AG10803 (cell line): ENCODE measurements at regions not wholly inside any gene's neighbourhood (a gene's known extent, or its start where the extent isn't known, plus 50 kb on each side); places are given as distances from the start of the nearest gene placed in this dataset.

Source experiments
- DNase-seq: peaks from one replicate; pipeline ENCODE4 v3.0.0; 2010; ENCODE audit warnings: low read depth
- H3K4me3 ChIP-seq: 2 replicates; pipeline ENCODE4 v1.5.1; 2011; ENCODE audit warnings: mild to moderate bottlenecking, low read length, control low read depth
- CTCF ChIP-seq: conservative IDR thresholded peaks from 2 replicates; pipeline ENCODE4 v1.5.1; 2011; ENCODE audit warnings: mild to moderate bottlenecking, low read length, control low read depth, inconsistent platforms

- TF ChIP-seq CTCF: no peak
- DNase-seq: peak; percentile 43
- no peak overlapping the region for H3K4me3 ChIP-seq
These were observed 202.6 kb upstream of the STXBP5 start for GRCh38 chr6:147001621-147002020.

- TF ChIP-seq CTCF: no peak
These were observed 201.0 kb upstream of the STXBP5 start for GRCh38 chr6:147003186-147003585.

GRCh38 chr6:147005499-147005898, 198.7 kb upstream of the STXBP5 start:
- no peak for DNase-seq
- no peak overlapping the region for H3K4me3 ChIP-seq
- no peak for TF ChIP-seq CTCF

More at GRCh38 chr6:147003186-147003585, 201.0 kb upstream of the STXBP5 start:
- peak; percentile 65 for DNase-seq
- H3K4me3 ChIP-seq: no peak overlapping the region

- no peak overlapping the region for H3K4me3 ChIP-seq
- no peak for DNase-seq
- TF ChIP-seq CTCF: no peak
These were observed 196.8 kb upstream of the STXBP5 start for GRCh38 chr6:147007441-147007840.

GRCh38 chr6:147009358-147009757, 194.9 kb upstream of the STXBP5 start:
- no peak overlapping the region for H3K4me3 ChIP-seq
- TF ChIP-seq CTCF: no peak
- DNase-seq: no peak

GRCh38 chr6:147015674-147016073, 188.5 kb upstream of the STXBP5 start:
- no peak for TF ChIP-seq CTCF
- H3K4me3 ChIP-seq: no peak overlapping the region
- no peak for DNase-seq

GRCh38 chr6:147016440-147016839, 187.8 kb upstream of the STXBP5 start:
- no peak overlapping the region for H3K4me3 ChIP-seq
- no peak for DNase-seq
- no peak for TF ChIP-seq CTCF
